HG03342 (cell line): ENCODE measurements at regions not wholly inside any gene's neighbourhood (a gene's known extent, or its start where the extent isn't known, plus 50 kb on each side); places are given as distances from the start of the nearest gene placed in this dataset.
"Not testable (repeated sequence)": the region's sequence is repeated elsewhere in the genome, so short reads cannot be mapped to it uniquely, and the experiment has no call there.

ENCODE experiments used
- ATAC-seq: cut with Tn5 transposase; IDR thresholded peaks from one replicate; pipeline ENCODE4 v1.9.1; 2021; ENCODE audit warnings: mild to moderate bottlenecking, moderate library complexity; ENCODE audit not compliant: unreplicated experiment

DNA sequence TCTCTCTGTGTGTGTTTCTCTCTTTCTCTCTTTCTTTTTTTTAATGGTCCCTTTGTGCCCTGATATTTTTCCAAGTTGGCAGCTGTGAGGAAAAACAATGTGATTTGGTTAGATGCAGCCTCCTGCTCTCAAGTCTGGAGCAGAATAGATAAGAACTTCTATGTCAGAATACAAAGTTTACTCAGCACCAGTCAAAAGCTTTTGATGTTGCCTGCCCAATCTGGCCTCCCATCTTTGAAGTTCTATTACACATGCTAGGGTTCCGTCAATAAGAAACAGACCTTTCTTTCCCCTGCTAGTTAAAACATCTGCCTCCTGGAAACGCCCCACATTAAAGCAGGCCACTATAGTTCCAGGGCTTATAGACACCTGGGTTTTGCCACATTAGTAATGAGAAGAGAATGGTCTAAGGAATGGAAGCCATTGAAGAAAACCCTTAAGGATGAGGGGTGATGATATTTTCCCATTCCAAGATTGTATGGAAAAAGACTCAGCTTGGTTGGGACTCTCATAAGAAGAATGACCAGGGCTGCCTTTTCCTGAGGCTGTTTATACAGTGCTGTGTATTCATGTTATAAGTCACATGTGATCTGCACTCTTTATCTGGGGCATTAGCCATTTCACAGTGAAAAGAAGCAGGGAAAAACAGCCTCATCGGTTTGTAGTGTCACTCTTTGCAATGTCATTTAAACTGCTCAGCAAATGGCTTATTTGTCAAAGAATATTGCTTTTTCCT is 414.7 kb upstream of the PROX1 start:
- ATAC-seq: no peak

DNA sequence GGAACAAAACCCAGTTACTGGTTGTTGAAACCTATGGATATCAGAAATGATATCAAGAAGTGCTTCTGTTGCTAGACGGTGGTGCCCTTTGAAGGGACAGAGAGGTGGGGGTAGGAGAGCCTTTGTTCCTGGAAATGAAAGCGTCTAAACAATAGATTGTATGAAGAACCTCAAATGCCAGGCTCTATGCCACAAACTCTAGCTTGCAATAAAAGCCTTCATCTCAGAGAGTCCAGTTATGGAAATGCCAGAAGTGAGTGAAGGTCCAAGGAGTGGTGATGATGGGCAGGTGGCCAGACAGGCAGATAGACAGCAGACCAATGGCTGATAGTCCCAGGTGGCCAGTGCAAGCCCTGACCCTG is 414.1 kb upstream of the PROX1 start:
- ATAC-seq: no peak

DNA sequence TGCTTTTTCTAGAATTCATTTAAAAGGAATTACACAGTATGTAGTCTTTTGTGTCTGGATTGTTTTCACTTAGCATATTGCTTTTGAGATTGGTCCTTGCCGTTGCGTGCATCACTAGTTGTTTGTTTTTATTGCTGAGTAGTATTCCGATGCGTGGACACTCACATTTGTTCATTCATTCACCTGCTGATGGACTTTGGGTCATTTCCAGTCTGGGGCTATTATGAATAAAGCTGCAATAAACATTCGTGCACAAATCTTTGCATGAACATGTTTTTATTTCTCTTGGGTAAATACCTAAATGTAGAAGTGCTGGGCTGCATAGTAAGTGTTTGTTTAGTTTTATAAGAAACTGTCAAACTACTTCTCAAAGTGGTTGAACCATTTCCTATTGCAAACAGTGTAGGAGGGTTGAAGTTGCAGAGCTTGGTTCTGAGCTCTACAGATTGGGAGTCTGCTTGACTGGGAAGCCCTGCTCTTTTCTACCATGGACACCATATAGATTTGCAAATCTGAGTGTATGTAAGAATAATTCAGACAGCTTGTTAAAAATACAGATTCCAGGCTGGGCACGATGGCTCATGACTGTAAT is 404.7 kb upstream of the PROX1 start:
- ATAC-seq: no peak

DNA sequence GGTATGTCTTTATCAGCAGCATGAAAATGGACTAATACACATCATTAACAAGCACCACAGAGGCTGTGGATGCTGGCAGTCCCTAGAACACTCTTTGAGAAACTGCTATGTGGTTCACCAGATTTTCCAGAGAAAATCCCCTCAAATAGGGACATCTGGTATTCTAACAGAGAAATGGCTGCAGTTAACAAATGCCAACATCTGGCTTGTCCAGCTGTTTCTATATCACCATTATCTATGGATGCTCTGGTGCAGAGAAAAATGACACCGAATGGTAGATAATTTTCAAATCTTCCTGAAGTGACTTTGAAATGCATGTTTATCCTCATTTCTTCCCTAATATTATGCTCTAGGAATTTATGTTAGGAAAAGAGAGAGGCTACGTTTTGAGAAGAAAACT is 403.5 kb upstream of the PROX1 start:
- no peak for ATAC-seq

DNA sequence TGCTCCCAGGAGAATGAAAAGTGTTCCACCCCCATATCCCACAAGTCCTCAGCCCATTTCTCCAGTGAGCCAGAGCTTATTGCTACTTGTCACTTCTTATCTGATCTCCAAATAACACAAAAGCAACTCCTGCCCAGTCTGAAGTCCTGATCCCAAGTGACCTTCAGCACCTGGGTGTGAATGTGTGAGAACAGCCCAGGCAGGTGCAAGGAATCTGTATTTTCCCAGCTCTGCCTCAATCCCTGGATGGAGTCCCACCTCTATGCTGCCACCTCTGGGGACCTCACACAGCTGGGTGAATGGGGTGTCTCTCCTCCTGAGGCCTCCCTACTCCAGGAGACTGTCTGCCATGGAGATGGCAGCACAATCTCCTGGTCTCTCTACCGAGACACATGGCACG is 402.4 kb upstream of the PROX1 start:
- ATAC-seq: no peak

DNA sequence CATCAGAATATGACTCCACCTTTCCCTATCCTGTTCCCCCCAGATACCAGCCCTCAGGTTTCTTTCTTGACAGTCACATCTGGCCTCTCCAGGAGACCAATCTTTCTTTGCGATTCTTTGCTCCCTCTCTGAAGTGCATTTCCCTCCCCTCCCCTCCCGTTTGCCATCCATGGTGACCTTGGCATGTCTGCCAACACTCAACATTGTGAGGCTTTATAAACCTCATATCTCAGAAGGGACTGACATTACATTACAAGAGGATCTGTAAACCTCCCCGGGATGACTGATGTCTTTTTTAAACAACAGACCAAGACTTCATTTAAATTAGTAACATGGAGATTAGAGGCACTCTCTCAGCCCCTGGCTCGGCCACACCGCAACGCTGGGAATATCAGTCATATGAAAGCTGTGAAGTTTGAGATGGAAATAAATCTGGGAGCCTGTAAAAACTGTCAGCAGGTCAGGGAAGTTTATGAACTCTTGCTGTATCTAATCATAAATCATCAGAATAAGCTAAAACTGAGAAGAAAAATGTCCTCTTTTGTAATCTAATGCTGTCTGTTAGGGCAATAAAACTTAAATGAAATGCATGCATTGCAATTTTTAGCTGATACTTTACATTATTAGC is 401.7 kb upstream of the PROX1 start:
- no peak for ATAC-seq

DNA sequence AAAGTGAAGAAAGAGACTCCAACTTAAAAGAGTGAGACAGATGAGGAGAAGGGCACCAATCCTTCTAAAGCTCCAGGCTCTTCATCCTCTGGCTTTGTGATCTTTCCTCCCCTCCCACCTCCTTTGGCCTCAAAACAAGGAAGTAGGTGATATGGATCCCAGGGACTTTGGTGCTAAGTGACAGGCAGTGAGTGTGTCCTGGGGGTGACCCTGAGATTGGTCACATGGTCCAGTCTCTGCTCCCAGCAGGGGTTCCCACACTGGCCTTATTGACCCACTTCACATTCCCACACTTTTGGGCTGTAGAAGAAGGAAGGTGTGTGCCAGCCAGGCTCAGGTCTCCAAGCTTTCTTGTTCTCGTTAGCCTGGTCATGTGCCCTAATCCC is 401.2 kb upstream of the PROX1 start:
- no peak for ATAC-seq

DNA sequence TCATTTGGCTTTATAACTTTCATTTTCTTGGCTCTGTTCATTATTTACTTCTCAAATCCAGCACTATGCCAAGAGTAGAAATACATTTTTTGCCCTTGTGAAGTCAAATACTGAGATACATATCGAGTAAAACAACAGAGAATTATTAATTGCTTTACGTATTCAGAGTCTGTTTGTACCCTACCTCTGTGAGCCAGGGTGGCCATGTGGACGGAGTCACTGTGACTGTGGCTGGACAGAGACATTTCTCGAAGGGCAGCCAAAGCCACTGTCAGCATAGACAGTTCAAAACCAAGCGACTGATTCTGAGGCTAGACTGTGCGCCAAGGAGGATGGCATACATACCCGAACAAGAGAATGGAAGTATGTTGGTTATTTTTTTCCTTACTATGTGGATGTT is 391.0 kb upstream of the PROX1 start:
- no peak for ATAC-seq

DNA sequence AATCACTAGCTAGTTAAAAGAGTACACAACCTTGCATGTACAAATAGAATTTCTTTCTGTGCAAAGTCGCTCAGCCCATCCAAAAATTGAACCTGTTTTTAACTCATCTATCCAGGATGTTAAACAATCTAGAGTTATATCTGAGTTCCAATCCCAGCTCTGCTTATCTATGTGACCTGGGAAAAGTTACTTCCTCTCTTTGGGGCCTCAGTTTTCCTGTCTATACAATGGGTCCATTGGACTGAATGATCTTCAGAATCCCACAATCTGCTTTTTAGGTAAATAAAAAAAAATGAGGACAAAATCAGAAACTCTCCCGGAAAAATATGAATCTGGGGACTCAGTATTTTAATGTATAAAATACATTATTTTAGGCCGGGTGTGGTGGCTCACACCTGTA is 389.5 kb upstream of the PROX1 start:
- no peak for ATAC-seq

DNA sequence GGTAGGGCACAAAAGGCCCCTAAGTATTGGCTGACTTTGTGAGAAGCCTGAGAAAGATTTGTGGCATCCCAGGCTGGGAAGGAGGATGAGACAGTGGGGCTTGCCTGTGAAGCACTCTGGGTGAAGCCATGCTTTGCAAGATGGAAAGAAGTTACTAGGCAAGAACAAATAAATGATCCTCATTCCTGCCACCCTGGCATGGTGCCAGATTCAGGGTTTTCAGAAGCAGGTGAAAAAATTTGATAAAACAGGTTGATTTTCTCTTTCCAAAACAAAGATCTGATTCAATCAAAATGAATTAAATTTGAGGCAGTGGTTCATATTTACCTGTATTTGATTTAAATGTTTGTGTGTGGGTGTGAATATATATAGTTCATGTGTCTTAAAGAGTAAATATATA is 386.9 kb upstream of the PROX1 start:
- ATAC-seq: no peak

DNA sequence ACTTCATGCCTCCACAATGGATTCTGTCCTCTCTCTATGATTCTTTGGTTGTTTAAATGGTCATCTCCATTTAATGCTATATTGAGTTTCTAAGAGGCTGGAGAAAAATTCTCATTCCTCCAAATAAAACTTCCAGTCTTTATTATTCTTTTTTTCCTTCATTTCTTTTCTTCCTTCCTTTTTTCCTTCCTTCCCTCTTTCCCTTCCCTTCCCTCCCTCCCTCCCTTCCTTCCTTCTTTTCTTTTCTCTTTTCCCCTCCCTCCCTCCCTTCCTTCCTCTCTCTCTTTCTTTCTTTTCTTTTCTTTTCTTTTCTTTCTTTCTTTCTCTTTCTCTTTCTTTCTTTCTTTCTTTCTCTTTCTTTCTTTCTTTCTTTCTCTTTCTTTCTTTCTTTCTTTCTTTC is 386.1 kb upstream of the PROX1 start:
- not testable (repeated sequence) for ATAC-seq

DNA sequence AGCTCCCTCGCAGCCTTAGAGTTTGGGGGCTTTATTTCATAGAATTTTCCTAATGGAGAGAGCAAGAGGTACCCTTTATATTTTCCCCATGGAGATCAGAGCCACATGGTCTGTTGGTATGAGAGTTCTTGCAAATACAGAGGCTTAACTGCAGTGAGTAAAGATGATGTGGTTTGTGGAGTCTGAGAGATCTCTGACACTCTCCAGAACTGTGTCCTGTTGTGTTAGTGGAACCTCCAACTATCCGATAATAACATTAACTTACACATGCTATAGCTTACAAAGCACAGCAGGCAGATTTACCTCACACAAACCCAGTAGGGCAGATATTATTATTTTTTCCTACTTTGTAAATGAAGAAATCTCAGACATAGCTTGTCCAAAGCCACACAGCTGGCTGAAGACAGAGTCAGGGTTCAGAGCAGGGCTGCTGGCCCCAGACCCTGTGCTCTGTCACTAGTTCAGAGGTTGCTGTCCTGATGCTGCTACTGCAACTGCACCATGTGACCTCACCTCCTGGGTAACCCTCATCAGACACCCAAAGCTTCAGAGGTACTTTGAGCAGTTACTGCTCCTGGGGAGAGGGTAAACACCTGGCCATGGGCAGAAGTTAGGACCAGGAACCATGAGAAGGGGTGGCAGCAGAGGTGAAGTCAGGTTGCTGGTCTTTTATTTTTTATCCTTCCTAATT is 384.8 kb upstream of the PROX1 start:
- no peak for ATAC-seq

DNA sequence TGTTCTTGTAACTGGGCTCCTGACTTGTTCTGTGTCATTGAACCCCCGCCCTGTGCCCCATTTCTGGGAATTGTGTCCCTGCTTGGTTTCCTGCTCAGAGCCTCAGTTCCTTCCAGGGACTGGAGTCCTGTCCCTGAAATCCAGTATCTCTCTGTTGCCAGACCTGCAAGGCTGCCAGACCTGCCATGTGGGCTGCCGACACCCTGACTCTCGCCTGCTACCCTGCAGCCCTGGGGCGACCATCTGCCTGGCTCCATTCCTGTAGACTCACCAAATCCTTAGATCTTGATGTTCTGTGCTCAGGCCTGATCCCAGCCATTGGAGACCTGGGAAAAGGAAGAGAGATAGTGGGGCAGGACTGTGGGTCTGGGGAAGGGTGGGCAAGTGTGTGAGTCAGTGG is 383.3 kb upstream of the PROX1 start:
- no peak for ATAC-seq

DNA sequence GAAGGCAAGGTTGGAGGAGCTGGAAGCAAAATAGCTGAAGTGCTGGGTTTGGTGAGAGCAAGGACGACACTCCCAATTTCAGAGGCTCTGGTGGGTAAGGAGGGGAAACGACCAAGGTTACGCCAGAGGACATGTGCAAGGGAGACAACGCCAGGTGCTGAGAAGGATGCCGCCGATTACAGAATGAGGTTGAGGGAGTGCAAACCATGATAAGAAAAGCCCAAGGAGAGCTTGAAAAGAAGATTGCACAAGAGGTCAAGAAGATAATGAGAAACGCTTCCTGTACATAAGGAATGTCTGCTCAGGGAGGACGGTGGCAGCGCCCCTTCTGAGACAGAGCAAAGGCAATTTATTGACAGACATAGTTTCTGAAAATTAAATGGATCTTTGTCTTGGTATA is 382.0 kb upstream of the PROX1 start:
- no peak for ATAC-seq

DNA sequence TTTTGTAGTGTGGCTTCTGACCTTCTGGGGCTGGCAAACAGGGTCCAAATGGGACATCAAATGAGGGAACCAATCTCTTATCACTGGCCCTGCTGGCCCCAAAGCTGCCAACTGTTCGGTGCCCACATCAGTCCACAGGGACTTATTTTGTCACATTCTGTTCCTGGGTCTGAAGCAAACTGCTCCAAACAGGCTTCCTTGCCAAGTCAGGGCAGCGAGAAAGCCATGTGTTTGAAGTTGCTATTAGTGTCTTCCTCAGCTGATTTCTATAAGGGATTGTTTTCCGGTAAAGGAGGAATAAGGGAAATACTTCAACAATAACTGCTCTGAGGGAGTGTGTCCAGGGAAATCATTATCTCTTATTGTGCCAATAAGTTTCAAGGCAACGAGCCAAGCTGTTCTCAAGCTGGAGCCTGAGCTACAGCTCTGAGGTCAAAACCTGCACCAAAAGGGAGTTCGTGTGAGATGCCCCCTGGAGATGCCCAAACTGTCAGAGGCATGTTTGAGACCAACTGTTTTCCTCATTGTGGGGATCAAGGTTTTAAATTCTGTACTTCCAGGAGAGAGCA is 381.4 kb upstream of the PROX1 start:
- no peak for ATAC-seq

DNA sequence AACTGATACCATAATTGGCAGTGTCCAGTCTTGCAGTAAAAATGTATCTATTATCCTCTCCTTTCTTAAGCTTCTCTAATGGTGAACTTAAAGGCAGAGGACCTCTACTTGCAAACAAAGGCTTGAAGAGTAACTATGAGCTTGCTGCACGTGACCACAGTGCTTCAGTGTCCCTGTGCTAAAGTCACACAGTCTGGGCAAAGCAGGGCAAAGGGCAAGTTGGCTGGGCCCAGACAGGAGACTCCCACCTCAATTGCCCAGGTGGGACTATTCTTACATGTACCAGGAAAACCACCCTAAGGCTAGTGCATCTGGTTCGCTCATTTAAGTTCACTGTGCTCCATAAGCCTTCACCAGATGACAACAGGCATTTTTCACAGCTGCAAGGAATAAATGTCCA is 374.2 kb upstream of the PROX1 start:
- no peak for ATAC-seq

DNA sequence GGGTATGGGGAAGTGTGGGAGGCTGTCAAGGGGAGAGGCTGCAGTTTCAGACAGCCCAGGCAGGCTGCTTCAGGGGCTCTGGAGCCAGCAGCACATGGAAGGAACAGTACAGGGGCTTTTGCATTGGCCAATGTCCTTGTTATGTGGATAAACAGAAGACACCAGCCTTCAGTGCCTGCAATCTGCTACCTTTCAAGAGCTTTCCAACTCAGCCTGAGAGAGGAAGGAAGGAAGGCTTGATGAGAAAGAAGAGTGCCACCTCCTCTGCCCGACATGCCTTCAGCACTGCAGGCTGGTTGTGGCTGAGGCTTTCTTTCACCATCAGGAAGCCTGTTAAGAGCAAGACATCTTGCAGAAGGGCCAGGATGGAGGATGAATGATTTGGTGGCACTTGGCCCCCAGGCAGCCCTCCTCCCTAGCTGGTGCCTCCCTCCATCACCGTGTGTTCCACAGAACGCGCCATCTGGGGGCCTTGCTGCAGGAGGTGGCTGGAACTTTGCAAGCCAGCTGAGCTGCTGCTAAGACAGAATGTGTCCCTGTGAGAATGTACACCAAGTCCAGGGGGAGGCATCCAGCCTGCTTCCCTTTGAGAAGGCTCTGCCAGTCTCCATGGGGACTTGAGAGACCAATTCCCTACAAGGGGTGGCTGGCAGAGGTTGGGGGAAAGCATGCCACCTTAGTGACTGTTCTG is 372.4 kb upstream of the PROX1 start:
- no peak for ATAC-seq

DNA sequence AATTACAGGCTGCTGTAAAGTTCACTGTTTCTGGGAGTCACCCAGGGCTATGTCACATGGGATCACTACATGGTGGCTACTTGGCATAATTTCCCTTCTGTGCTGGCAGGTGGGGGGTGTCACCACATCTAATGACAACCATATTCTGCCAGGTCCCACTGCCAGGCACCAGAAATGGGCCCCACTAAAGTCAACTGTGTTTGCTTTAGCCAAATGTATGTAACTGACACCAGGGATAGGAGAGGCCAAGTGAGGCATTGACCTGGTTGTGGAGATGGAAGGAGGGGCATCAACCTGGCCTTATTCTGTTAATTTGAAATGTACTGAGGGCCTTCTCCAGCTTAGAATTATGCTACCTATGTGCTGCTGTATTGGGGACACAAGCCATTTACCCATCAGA is 370.6 kb upstream of the PROX1 start:
- ATAC-seq: no peak

DNA sequence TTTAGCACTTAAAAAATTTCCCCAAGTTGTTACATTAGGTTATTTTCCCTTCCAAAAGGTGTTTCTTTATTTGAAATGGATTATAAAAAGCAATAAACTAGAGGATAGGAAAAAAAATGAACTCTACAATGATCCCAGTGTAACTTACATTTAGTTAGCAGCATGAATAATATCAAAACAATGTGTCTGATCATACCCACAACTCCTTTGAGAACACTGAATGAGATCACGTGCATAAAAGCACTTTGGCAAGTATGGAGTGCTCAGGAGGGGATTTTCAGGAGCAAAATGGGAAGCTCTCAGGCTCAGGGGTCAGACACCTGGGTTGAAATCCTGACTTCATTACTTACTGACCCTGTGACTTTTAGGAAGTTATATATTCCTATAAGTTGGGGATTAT is 369.7 kb upstream of the PROX1 start:
- ATAC-seq: no peak

DNA sequence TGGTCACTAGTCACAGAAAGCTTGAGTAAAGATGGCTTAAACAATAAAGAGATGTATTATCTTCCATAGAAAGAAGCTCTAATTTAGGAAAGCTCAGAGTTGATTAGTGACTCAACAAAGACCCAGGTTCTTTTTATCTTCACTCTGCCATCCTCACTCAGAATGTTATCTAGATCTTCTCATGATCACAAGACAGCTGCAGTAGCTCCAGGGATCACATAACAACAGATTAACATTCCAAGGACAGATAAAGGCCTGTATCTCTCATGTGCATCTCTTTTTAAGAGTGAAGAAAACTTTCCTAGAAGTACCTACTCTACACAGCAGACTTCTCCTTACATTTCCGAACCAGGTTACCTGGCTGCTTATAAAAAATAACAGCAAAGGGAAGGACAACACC is 368.7 kb upstream of the PROX1 start:
- no peak for ATAC-seq

DNA sequence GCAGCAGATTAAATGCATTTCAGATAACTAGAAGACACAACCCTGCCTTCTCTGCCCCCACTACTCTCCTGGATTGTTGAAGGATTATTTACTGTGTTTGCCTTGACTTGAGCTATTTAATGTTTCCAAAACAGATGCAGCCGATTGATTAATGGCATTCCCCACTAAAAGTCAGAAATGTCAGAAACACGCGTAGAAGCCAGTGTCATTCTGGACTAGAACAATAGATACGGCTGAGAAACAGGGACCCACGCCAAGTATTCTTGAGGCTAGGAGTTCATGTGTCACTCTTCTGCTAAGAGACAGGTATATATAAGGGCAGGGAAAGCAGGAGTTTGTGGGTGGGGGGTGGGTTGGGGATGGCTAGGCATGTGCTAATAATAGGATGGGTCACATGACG is 366.7 kb upstream of the PROX1 start:
- no peak for ATAC-seq
